Glutamatergic neuron (in vitro differentiated cells): ENCODE measurements at regions not wholly inside any gene's neighbourhood (a gene's known extent, or its start where the extent isn't known, plus 50 kb on each side); places are given as distances from the start of the nearest gene placed in this dataset.

Source experiments
- DNase-seq: peaks from one replicate; pipeline ENCODE4 v3.0.0; 2022
- H3K27ac Mint-ChIP-seq: one replicate; pipeline ENCODE4 v1.8.0; 2020; ENCODE audit warnings: mild to moderate bottlenecking, mixed read lengths, inconsistent platforms; ENCODE audit not compliant: unreplicated experiment
- H3K27me3 Mint-ChIP-seq: one replicate; pipeline ENCODE4 v1.8.0; 2020; ENCODE audit warnings: mild to moderate bottlenecking, moderate library complexity, mixed read lengths, inconsistent platforms; ENCODE audit not compliant: unreplicated experiment
- H3K36me3 Mint-ChIP-seq: one replicate; pipeline ENCODE4 v1.8.0; 2020; ENCODE audit warnings: mild to moderate bottlenecking, mixed read lengths, inconsistent platforms; ENCODE audit not compliant: unreplicated experiment
- H3K4me1 Mint-ChIP-seq: one replicate; pipeline ENCODE4 v1.8.0; 2020; ENCODE audit warnings: mild to moderate bottlenecking, low read depth, mixed read lengths, inconsistent platforms; ENCODE audit not compliant: unreplicated experiment
- H3K4me3 Mint-ChIP-seq: one replicate; pipeline ENCODE4 v1.8.0; 2020; ENCODE audit warnings: mild to moderate bottlenecking, mixed read lengths, inconsistent platforms; ENCODE audit not compliant: unreplicated experiment
- H3K9me3 Mint-ChIP-seq: one replicate; pipeline ENCODE4 v1.8.0; 2020; ENCODE audit warnings: mild to moderate bottlenecking, moderate library complexity, mixed read lengths, inconsistent platforms; ENCODE audit not compliant: unreplicated experiment
- CTCF ChIP-seq: fragments of 200-600 bp; sonication (generic); IDR thresholded peaks from one replicate; pipeline ENCODE4 v1.5.0; 2021; ENCODE audit not compliant: partially characterized antibody, unreplicated experiment

- no peak for TF ChIP-seq CTCF
Measured at GRCh38 chr9:99445371-99445891, 223.3 kb downstream of the SEC61B start.

GRCh38 chr9:99445920-99446319 is 223.8 kb downstream of the SEC61B start:
- H3K9me3 Mint-ChIP-seq, result peaks cover 4% of the 10 kb centered on the region
- no peak overlapping the region for H3K4me3 Mint-ChIP-seq
- H3K27ac Mint-ChIP-seq, result no peak overlapping the region
- H3K27me3 Mint-ChIP-seq, result peaks cover 2% of the 10 kb centered on the region
- H3K36me3 Mint-ChIP-seq, result no peaks in the 10 kb centered on the region
- TF ChIP-seq CTCF, result no peak
- no peaks in the 10 kb centered on the region for H3K4me1 Mint-ChIP-seq
- no peak for DNase-seq

More at GRCh38 chr9:99445371-99445891, 223.3 kb downstream of the SEC61B start:
- Mint-ChIP-seq H3K9me3 (peaks cover 4% of the 10 kb centered on the region), H3K4me1 (no peaks in the 10 kb centered on the region), H3K27me3 (peaks cover 2% of the 10 kb centered on the region), H3K36me3 (no peaks in the 10 kb centered on the region), H3K27ac (no peak overlapping the region), H3K4me3 (no peak overlapping the region)
- no peak for DNase-seq

GRCh38 chr9:99447951-99448350 is 225.9 kb downstream of the SEC61B start:
- H3K36me3 Mint-ChIP-seq, result no peaks in the 10 kb centered on the region
- H3K27me3 Mint-ChIP-seq, result peaks cover 2% of the 10 kb centered on the region
- no peak overlapping the region for H3K27ac Mint-ChIP-seq
- no peak for DNase-seq
- H3K4me1 Mint-ChIP-seq, result no peaks in the 10 kb centered on the region
- no peak overlapping the region for H3K4me3 Mint-ChIP-seq
- peaks cover 2% of the 10 kb centered on the region for H3K9me3 Mint-ChIP-seq
- TF ChIP-seq CTCF, result no peak

GRCh38 chr9:99449726-99450125 is 227.6 kb downstream of the SEC61B start:
- Mint-ChIP-seq H3K4me1 (no peaks in the 10 kb centered on the region), H3K27ac (no peak overlapping the region), H3K4me3 (no peak overlapping the region), H3K9me3 (peaks cover 2% of the 10 kb centered on the region), H3K36me3 (no peaks in the 10 kb centered on the region), H3K27me3 (peaks cover 5% of the 10 kb centered on the region)
- no peak for TF ChIP-seq CTCF
- no peak for DNase-seq

GRCh38 chr9:99451112-99451606 is 229.1 kb downstream of the SEC61B start:
- Mint-ChIP-seq H3K4me3 (no peak overlapping the region), H3K27me3 (peaks cover 5% of the 10 kb centered on the region), H3K27ac (no peak overlapping the region), H3K4me1 (peaks cover 5% of the 10 kb centered on the region), H3K36me3 (no peaks in the 10 kb centered on the region), H3K9me3 (peaks cover 2% of the 10 kb centered on the region)
- no peak for TF ChIP-seq CTCF
- no peak for DNase-seq
